ENCODE measurements at regions not wholly inside any gene's neighbourhood (a gene's known extent, or its start where the extent isn't known, plus 50 kb on each side); places are given as distances from the start of the nearest gene placed in this dataset.

DNA sequence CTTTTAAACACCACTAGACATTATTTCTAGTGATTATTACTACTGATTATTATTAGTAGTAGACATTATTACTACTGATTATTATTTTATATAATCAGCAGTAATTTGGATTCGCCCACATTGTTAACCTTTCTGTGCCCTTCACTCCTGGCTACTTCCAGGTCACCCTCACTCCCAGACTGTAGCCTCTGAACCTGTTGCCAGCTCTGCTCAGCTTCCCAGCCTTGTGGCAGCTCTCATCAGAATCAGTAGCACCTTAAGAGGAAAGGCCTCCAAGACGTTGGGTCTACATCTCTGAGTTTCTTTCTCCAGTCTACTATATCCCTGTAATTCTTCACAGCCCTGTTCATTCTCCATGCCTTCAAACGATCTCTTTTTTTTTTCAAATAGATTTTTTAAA, 137.0 kb downstream of the KATNIP start:
- no peak for DNase-seq

DNA sequence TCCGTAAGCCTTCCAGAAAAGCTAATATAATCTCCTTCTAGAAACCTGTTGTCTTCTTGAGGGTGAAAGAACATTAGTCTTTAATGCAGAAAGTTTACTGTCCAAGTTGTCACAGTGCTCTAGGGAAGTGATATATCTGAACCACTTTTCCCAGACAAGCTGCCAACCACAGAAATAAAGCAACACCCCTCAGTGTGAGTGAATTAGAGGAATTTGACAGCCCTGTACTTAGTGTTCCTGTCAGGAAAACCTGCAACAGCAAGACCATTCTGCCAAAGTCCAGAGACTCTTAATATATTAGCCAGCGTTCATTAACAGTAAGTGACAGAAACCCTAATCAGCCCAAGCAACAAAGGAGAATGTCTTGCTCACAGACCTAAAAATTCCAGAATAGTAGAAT, 137.7 kb downstream of the KATNIP start:
- no peak for DNase-seq

DNA sequence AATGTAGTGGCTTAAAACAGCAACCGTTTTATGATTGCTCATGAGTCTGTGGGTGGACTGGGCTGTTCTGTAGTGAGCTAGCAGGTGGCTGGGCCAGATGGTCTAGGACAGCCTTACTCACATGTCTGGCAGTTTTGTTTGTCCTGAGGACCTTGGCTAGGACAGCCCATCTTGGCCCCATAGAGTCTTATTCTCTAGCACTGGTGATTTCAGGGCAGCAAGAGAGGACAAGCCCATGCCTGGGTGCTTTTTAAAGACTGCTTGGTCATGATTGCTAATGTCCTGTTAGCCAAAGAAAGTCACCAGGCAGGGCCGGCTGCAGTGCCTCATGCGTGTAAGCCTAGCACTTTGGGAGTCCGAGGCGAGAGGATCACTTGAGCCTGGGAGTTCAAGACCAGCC, 139.8 kb downstream of the KATNIP start:
- DNase-seq: peak in 1 of 14 donors; percentile 81

DNA sequence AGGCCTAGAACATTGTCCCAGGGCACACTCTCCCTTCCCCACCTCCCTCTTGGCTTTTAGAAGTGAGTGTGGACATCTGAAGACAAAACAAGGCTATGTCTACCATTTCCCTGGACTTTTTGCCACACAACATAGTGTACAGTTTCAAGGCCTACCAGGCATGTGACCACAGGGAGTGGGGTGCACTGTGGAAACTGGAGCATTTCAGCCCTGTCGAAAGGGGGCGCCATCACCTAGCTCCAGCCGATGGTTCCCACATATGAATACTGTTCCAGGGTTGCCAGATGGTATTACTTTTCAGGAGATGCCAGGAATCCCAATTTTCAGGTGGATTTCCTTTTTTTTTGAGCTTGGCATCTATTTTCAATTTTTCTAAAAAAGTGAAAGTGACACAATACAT, 140.7 kb downstream of the KATNIP start:
- DNase-seq: peak in 6 of 14 donors; percentile 7 to 46 (median 22)

DNA sequence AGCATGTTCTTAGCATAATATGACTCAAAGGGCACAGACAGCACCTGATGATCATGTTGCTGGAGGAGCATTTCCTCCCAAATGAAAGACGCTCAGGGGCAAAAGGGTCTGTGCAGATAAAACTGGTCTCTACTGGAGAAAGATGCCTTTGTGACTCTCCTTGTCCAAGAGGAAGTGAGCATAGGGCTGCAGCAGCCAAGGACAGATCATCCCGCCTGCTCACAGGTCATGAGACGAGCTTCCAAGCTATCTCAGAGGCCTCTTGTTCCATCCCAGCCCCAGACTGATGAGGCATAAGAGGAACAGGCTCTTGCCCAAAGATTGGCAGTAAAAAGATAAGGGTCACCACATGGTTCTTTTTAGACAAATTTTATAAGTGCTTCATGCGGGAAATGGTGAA, 141.8 kb downstream of the KATNIP start:
- DNase-seq: peak in 1 of 14 donors; percentile 8

DNA sequence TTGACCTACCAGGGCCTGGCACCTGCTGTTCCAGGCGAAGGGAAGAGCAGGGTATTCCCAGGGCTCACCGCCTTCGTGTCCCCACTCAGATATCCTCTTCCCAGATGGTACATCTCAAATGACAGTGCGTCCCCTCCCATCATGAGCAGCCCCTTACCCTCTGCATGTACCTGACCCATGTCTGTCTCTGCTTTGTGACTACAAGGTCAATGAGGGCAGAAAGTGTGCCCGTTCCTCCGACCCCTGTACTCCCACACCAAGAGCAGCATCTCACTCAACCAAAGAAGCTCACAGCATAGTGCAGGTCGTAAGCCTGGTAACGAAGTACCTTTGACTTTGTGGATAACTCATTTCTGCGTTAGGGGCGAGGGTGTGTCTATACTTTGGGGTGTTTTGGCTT, 142.6 kb downstream of the KATNIP start:
- DNase-seq: no peak

DNA sequence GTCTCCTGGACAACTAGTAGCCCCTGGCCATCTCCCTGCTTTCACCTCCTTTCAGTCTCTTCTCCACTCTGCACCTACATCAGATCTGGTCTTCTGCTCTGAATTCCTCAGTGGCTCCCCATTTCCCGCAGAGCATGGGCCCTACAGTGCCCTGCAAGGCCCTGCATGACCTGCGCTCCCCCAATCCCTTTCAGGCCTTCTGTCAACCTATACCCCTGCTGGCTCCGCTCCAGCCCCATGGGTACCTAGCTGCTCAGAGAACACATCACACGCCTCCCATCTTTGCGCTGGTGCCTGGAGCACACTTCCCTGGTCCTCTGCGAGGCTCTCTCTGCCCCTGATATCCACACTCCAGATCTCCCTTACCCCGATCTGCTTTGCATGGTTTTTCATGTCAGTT, 145.2 kb downstream of the KATNIP start:
- DNase-seq: no peak

DNA sequence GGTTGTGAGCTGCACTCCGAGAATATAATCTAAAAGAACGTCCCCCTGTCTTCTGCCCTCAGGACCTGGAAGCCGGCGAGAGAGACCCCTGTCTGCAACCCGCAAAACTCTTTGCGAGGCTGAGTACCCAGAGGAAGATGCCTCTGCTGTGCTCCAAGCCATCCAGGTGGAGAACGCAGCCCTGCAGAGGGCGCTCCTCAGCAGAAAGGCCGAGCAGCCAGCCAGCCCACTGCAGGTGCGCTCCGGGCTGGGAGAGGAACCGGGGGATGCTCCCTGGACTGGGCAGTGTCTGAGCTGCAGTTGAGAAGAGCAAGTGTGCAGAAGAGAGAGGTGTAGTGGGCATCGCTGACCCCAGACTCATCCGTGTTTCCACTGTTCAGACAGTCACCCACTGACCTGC, 148.3 kb downstream of the KATNIP start:
- DNase-seq: peak in 3 of 14 donors; percentile 13 to 23 (median 20)

DNA sequence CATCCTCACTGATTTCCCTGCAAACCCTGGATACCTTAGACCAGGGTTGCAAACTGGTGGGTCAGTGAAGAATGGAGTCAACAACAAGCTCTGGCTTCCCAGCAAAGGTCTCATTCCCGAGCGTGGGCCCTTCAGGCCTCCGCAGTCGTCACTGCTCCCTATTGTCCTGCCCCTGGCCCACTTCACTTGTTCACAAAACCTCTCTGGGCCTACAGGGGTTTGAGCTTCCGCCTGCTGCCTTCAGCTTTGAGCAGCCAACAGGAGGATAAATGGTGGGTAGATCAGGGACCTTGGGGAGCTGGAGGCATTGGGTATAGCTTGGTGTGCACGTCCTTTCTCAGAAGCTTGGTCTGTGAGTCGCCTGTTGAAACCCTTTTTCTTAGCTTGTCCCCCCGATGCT, 148.8 kb downstream of the KATNIP start:
- DNase-seq: no peak

DNA sequence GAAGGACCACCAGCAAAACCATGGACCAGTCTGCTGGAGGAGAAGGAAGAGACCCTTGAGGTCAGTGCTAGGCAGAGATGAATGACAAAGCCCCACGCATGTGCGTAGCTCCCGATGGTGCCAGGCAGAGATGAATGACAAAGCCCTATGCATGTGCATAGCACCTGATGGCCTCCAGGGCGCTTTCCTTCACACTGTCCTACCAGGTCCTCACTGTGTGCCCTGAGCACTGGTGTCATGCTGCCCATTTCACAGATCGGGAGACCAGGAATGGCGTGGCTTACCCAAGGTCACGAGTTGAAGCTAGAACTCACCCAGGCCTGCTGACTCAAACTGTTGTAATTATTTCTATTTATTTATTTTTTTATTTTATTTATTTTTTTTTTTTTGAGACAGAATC, 149.6 kb downstream of the KATNIP start:
- DNase-seq: no peak

DNA sequence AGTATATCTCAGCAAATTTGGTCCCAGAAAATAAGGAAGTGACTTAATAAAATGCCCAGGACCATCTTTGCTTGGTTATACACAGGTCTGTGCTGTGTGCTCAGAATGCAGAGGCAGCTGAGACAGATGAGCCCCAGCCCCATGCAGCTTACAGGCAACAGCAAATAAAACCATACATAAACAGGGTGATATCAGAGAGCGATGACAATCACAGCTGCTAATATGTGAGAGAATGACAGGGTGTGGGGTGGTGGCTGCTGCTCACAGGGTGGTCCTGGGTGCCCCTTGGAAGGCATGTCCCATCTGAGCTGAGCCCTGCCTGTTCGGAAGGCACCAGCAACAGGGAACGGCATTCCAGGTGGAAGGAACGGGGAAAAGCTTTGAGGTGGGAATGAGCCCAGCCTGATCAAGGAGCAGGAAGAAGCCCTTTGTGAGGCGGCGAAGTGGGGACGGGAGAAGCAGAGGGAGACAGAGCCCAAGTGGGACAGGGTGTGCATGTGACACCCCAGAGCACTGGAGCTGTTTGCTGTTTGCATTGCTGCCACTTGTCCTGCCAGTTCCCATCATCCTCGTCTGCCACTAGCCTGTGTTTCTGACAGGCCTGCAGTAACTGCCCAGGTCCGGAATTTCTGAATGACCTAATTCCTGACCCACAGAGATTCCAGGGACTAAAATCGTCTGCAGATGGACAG, 150.5 kb downstream of the KATNIP start:
- peak in 6 of 14 donors; percentile 14 to 48 (median 30) for DNase-seq

DNA sequence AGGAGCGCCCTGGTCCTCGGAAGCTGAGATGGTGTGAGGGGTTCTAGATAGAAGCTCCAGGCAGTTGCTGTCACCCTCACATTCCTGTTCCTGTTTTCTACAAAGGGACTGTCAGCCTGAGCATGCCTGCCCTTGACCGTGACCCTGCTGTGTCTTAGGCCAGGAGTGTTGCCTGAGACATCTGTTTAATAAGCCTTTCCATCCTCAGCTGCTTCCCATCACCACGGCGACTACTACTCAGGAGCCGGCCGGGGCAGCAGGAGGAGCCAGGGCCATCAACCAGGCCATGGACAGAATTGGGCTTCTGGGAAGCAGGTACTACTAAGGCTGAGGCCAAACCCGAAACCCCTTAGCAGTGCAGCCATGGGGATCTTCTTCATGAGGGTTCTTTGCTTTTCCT, 151.4 kb downstream of the KATNIP start:
- DNase-seq: no peak

DNA sequence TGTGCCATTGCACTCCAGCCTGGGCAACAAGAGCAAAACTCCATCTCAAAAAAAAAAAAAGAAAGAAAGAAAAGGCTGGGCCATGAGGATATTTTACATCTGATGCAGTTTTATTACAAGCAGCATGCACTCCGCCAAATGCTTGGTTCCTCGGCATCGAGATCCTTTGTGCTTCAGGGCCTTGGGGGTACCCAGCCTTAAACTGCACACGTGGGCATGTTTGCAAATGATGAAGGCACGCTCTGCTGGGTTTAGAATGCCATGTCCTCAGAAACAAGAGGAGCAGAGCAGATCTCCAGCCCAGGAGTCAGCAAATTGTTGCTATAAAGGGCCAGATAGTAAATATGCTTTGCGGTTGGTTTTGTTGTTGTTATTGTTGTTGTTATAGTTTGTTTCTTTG, 153.2 kb downstream of the KATNIP start:
- DNase-seq: no peak

DNA sequence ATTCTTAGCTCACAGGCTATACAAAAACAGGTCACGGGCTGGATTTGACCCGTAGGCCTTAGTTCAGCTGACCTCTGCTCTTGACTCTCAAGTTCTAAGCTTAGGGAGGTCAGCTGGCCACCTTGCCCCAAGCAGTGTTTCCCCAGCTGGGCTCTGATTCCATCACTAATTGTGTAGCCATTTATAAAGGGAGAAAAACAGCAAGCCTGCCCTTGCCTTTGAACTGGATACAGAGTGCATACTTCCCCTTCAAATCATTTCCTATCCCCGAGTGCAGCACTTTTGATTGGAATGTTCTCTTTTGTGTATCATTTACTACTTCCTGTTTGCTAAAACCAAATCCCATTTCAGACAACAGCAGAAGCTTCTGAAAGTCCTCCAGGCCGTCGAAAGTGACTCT, 153.6 kb downstream of the KATNIP start:
- peak in 1 of 14 donors; percentile 31 for DNase-seq

DNA sequence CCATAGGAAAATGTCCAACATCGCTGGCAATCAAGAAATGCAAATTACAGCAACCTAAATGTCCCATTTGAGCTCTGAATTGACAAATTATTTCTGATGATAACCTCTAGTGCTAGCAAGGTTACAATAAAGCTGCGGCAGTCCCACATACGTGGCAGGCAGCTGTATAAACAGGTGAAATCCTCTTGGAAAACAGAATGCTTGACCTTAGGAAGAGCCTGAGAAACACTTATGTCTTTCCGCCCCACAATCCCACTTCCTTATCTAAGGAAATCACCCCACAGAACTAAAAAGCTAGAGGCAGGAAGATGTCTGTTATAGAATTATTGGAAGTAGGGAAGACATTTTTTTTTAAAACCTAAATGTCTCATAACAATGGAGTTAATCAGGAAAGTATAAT, 154.3 kb downstream of the KATNIP start:
- DNase-seq: no peak

DNA sequence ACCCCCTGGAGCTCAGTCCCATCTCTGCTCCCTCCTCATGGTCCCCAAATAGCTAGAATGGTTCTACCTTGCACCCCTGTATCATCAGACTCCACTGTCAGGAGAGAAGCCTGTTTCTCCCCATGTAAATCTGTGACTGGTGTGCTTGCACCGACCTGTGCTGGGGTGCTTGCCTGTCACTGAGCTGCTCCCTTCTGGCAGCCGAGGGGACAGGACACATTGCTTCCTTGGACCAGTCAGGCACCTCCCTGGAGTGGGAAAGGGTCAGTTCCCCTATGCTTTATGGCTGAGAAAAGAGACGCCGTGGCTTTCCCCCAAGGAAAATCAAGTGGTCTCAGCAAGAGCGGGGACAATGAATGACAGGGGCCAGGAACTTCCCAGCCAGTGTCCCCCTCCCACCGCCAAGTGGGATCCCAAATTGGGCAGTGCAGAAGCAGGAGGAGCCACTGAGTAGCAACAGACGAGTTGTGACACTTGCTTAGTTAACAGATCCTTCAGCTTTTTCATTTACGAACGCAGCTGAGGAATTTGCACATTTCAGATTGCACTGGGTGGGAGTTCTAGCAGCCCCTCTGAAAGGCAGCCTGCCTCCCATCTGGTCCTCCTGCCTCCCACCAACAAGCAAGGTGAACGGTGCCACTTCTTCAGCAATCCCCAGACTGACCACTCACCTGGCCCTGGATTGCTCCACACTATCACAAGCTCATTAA, 156.4 kb downstream of the KATNIP start:
- DNase-seq: no peak

DNA sequence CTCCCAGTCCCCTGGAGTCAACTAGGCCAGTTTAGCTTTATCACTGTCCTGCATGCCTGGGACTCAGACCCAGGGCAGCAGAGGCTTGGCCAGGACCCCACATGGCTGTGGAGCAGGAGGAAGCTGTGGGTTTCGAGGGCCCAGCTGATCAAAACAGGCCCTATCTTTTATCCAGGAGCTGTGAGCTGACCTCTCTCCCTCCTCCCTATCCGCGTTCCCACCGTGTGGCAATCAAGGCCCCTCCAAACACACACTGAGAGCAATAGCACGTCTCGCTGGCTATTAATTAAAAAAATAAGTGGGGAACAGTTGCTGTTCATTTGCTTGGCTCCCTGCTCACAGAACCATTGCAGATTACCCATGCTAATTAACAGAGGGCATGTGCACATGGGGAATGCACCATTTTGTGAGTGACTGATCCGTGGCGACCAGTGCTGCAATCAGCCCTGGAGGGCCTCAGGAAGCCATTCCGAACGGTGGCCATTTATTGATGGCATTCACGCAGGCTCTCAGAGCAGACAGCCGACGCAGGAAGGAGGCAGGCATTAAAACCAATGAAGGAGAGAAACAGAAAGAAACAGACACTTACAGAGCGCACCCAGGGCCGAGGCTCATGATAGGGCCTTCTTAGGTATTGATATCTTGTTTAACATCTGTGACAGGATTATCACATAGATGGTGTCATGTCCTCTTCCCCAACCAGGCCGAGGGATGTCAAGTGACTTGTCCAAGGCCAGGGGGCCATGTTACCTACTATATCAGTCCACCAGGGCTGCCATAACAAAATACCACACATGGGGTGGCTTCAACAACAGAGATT, 157.1 kb downstream of the KATNIP start:
- no peak for DNase-seq

DNA sequence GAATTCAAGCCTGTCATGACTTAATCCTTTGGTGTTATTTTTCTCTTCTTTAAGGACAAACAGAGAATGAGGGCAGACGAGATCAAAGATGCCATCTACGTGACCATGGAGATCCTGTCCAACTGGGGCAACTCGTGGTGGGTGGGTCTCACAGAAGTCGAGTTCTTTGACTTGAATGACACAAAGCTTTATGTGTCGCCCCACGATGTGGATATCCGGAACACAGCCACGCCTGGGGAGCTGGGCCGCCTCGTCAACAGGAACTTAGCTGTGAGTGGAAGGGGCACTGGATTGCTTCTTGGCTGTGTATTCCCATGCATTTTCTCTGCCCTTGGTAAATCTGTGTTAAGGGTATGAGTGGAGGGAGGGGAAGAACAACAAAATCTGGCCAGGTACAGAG, 158.7 kb downstream of the KATNIP start:
- DNase-seq: no peak

DNA sequence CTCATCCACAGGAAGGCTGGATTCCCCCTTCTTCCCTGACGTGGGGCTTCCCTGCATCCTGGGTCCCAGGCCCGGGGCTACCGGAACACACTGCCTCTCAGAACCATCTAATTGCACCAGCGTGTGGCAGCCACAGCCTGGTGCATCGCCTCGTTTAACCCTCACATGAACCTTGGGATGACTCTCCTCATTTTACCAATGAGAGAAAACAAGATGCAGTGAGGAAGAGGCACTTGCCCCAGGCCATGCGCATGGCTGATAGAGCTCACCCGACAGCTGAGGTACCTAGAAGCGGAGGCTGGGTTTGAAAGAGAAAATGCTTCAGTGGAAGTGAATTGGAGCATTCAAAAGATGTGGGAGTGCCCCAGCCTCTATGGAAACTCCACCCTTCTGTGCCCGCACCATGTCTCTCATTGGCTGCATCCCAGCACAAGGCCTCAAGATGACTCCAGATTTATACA, 162.3 kb downstream of the KATNIP start:
- DNase-seq: peak in 8 of 14 donors; percentile 15 to 68 (median 40)

DNA sequence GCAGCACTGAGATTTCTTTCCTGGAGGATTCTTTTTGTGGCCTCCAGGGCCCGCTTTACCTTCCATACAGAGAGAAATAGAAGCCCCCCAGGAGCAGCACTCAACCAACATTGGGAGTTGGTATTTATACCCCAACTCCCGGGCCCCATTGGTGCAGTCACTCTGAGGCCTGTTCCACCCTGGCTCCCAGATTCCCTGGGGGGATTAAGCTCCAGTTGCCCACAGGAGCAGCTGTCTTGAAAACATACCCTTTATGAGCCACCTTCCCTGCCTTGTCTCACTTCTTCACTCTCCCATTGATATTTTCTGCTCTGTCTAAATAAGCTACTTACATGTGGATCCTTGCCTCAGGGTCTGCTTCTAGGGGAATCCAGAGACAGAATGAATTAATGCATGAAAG, 167.8 kb downstream of the KATNIP start:
- peak in 2 of 14 donors; percentile 48 to 57 for DNase-seq

DNA sequence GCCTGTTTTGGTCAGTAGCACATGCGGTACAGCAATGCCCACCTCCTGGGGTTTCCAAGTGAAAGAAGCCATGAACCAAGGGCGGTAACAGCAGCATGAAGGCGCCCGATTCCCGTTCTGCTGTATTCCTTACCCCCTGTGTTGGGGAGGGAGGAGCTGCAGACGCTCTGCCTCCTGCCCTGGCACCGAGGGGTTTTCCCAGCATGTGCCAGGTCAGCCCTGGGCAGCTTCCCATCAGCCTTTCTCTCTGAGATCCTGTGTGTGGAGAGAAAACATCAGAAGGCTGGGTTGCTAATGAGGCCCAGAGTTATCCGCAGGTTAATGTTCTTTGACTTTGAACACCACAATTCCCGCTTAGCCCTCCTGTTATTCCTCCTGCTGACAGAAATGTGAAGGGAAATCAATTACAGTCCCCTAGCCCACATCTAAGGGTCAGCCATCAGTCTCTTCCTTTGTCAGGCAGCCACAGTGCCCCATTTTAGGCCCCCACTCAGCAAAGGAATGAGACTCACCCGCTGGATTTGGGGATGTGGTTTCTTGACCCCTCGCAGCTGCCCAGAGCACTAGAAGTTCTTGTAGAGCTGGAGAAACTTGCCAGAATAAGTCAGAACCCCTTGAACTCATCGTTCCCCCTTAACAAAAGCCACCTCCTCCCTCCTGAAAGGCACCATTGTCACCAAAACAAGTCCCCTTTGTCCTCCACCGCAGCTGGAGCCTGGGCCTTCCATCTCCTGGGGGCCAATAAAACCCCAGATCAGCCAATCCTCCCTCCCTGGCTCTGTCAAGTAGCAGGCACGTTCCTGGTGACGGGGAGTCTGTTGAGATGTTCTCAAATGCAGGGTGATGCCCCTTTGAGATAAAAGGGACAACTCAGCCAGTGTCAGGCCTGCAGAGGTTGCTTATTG, 168.5 kb downstream of the KATNIP start:
- peak in 12 of 14 donors; percentile 30 to 91 (median 84) for DNase-seq

DNA sequence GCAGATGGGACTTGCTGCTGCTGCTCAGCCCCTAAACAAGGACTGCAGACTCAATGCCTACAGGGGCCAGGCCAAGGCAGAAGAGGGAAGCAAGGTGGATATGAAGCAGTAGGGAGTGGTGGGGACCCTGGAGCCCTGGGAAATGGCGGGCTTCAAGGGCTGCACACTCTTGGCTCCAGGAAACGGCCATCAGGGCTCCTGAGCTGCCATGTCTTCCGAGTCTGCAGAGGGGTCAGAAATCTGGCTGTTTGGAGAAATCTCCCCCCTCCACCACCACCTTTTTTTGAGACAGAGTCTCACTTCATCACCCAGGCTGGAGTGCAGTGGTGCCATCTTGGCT, 169.1 kb downstream of the KATNIP start:
- DNase-seq: no peak

All from C1 segment of cervical spinal cord (tissue), 14 donors.